HepG2 (cell line): ENCODE measurements at regions not wholly inside any gene's neighbourhood (a gene's known extent, or its start where the extent isn't known, plus 50 kb on each side); places are given as distances from the start of the nearest gene placed in this dataset.

Source experiments
- ATAD3A ChIP-seq: sonication (generic); formaldehyde crosslinking; IDR thresholded peaks from 2 replicates; pipeline ENCODE4 v1.4.0; 2020; ENCODE audit warnings: missing genetic modification reagents
- CC2D1A ChIP-seq: sonication (generic); formaldehyde crosslinking; IDR thresholded peaks from 2 replicates; pipeline ENCODE4 v1.8.1; 2023; ENCODE audit warnings: mild to moderate bottlenecking, missing genetic modification reagents
- DR1 ChIP-seq: sonication (generic); formaldehyde crosslinking; IDR thresholded peaks from 2 replicates; pipeline ENCODE4 v1.8.0; 2021; ENCODE audit warnings: mild to moderate bottlenecking, missing genetic modification reagents, inconsistent platforms
- ESRRA ChIP-seq: sonication (generic); formaldehyde crosslinking; IDR thresholded peaks from 2 replicates; pipeline ENCODE4 v1.5.1; 2020; ENCODE audit warnings: mild to moderate bottlenecking, low read depth, missing genetic modification reagents
- KMT2A ChIP-seq: sonication (generic); formaldehyde crosslinking; IDR thresholded peaks from 2 replicates; pipeline ENCODE4 v1.4.0; 2020; ENCODE audit warnings: missing genetic modification reagents
- MBD4 ChIP-seq: IDR thresholded peaks from 2 replicates; pipeline ENCODE4 v1.6.1; 2012; ENCODE audit warnings: low read length, inconsistent platforms, borderline replicate concordance
- POLR2G ChIP-seq: fragments of 200-400 bp; formaldehyde crosslinking; IDR thresholded peaks from 2 replicates; pipeline ENCODE4 v1.6.1; 2018; ENCODE audit warnings: mild to moderate bottlenecking, low read depth, low read length, moderate library complexity
- SPEN ChIP-seq: sonication (generic); formaldehyde crosslinking; IDR thresholded peaks from 2 replicates; pipeline ENCODE4 v1.5.1; 2020; ENCODE audit warnings: low read depth, mild to moderate bottlenecking, missing genetic modification reagents
- TEAD2 ChIP-seq: sonication (generic); formaldehyde crosslinking; IDR thresholded peaks from 2 replicates; pipeline ENCODE4 v1.9.0; 2021; ENCODE audit warnings: missing genetic modification reagents
- TP53 ChIP-seq: sonication (generic); formaldehyde crosslinking; conservative IDR thresholded peaks from 2 replicates; pipeline ENCODE4 v1.4.0; 2020; ENCODE audit warnings: missing genetic modification reagents
- ZNF17 ChIP-seq: sonication (generic); formaldehyde crosslinking; IDR thresholded peaks from 2 replicates; pipeline ENCODE4 v1.5.0; 2020; ENCODE audit warnings: mild to moderate bottlenecking, missing genetic modification reagents
- ZNF317 ChIP-seq: sonication (generic); formaldehyde crosslinking; IDR thresholded peaks from 2 replicates; pipeline ENCODE4 v1.5.0; 2020; ENCODE audit warnings: mild to moderate bottlenecking, missing genetic modification reagents
- ZNF724P ChIP-seq: sonication (generic); formaldehyde crosslinking; IDR thresholded peaks from 2 replicates; pipeline ENCODE4 v1.8.0; 2022; ENCODE audit warnings: missing genetic modification reagents, borderline replicate concordance
- TF ChIP-seq, protein P1 (sequence below): sonication (generic); formaldehyde crosslinking; IDR thresholded peaks from 2 replicates; pipeline ENCODE4 v1.4.0; 2020; ENCODE audit warnings: missing genetic modification reagents, mild to moderate bottlenecking, borderline replicate concordance
- TF ChIP-seq, protein P2 (sequence below): sonication (generic); formaldehyde crosslinking; conservative IDR thresholded peaks from 2 replicates; pipeline ENCODE4 v1.4.0; 2020; ENCODE audit warnings: missing genetic modification reagents
- TF ChIP-seq, protein P3 (sequence below): sonication (generic); formaldehyde crosslinking; IDR thresholded peaks from 2 replicates; pipeline ENCODE4 v1.5.1; 2020; ENCODE audit warnings: missing genetic modification reagents, mild to moderate bottlenecking, borderline replicate concordance
- TF ChIP-seq, protein P4 (sequence below): sonication (generic); formaldehyde crosslinking; IDR thresholded peaks from 2 replicates; pipeline ENCODE4 v1.8.1; 2023; ENCODE audit warnings: mild to moderate bottlenecking, inconsistent platforms, moderate library complexity, missing genetic modification reagents, borderline replicate concordance
- TF ChIP-seq, protein P5 (sequence below): sonication (generic); formaldehyde crosslinking; IDR thresholded peaks from 2 replicates; pipeline ENCODE4 v1.8.0; 2022; ENCODE audit warnings: mild to moderate bottlenecking, missing genetic modification reagents
- TF ChIP-seq, protein P6 (sequence below): sonication (generic); formaldehyde crosslinking; IDR thresholded peaks from 2 replicates; pipeline ENCODE4 v1.4.0; 2020; ENCODE audit warnings: missing genetic modification reagents

DNA sequence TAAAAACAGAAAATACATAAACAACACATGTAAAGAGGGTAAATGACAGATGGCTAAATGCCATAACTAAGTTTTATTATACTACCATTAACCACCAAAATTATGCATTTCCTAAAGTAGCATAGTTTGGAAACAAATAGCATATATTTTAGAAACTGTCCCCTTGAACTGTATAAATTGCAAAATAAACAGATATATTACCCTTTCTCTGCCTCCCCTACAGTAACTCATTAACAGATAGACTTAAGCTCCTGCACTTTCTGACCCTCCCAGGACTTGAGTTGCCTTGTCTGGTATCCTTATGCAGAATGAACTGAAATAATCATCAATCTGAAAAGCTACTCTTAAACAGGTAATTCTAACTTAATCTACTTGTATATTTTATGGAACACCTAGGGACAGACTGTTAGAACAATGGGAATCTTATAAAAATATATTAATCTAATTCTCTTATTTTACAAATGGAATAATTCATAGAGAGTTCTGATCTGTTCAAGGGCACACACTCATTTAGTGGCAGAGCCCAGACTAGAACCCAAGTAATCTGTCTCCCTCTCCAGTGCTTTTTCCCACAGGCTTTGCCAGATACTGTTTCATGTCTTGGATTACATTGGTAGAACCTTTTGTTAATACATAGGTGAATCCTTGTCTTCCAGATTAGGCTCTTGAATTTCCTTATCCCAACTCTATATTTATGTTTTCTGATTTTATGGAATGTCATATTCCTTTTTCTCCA lies 50.6 kb upstream of the LOC128125822 start (continued):
- no peak for TF ChIP-seq CC2D1A (CRISPR knock-in tag)
- TF ChIP-seq MBD4, result 0 out of 2 replicates have a peak, but pooled peaks have one; percentile 15
- TF ChIP-seq, protein P1, sequence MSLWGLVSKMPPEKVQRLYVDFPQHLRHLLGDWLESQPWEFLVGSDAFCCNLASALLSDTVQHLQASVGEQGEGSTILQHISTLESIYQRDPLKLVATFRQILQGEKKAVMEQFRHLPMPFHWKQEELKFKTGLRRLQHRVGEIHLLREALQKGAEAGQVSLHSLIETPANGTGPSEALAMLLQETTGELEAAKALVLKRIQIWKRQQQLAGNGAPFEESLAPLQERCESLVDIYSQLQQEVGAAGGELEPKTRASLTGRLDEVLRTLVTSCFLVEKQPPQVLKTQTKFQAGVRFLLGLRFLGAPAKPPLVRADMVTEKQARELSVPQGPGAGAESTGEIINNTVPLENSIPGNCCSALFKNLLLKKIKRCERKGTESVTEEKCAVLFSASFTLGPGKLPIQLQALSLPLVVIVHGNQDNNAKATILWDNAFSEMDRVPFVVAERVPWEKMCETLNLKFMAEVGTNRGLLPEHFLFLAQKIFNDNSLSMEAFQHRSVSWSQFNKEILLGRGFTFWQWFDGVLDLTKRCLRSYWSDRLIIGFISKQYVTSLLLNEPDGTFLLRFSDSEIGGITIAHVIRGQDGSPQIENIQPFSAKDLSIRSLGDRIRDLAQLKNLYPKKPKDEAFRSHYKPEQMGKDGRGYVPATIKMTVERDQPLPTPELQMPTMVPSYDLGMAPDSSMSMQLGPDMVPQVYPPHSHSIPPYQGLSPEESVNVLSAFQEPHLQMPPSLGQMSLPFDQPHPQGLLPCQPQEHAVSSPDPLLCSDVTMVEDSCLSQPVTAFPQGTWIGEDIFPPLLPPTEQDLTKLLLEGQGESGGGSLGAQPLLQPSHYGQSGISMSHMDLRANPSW (CRISPR knock-in tag), result no peak; the same call in 1 of the 2 replicates
- TF ChIP-seq, protein P2, sequence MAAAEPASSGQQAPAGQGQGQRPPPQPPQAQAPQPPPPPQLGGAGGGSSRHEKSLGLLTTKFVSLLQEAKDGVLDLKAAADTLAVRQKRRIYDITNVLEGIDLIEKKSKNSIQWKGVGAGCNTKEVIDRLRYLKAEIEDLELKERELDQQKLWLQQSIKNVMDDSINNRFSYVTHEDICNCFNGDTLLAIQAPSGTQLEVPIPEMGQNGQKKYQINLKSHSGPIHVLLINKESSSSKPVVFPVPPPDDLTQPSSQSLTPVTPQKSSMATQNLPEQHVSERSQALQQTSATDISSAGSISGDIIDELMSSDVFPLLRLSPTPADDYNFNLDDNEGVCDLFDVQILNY (CRISPR knock-in tag), result no peak
- no peak for TF ChIP-seq ZNF724P
- TF ChIP-seq ESRRA, result no peak
- no peak for TF ChIP-seq SPEN (CRISPR knock-in tag)
- TF ChIP-seq KMT2A (CRISPR knock-in tag), result no peak
- TF ChIP-seq, protein P3, sequence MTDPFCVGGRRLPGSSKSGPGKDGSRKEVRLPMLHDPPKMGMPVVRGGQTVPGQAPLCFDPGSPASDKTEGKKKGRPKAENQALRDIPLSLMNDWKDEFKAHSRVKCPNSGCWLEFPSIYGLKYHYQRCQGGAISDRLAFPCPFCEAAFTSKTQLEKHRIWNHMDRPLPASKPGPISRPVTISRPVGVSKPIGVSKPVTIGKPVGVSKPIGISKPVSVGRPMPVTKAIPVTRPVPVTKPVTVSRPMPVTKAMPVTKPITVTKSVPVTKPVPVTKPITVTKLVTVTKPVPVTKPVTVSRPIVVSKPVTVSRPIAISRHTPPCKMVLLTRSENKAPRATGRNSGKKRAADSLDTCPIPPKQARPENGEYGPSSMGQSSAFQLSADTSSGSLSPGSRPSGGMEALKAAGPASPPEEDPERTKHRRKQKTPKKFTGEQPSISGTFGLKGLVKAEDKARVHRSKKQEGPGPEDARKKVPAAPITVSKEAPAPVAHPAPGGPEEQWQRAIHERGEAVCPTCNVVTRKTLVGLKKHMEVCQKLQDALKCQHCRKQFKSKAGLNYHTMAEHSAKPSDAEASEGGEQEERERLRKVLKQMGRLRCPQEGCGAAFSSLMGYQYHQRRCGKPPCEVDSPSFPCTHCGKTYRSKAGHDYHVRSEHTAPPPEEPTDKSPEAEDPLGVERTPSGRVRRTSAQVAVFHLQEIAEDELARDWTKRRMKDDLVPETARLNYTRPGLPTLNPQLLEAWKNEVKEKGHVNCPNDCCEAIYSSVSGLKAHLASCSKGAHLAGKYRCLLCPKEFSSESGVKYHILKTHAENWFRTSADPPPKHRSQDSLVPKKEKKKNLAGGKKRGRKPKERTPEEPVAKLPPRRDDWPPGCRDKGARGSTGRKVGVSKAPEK (CRISPR knock-in tag), result no peak
- TF ChIP-seq TEAD2 (CRISPR knock-in tag), result no peak
- TF ChIP-seq ZNF17 (CRISPR knock-in tag), result no peak
- TF ChIP-seq ATAD3A (CRISPR knock-in tag), result no peak
- TF ChIP-seq, protein P4, sequence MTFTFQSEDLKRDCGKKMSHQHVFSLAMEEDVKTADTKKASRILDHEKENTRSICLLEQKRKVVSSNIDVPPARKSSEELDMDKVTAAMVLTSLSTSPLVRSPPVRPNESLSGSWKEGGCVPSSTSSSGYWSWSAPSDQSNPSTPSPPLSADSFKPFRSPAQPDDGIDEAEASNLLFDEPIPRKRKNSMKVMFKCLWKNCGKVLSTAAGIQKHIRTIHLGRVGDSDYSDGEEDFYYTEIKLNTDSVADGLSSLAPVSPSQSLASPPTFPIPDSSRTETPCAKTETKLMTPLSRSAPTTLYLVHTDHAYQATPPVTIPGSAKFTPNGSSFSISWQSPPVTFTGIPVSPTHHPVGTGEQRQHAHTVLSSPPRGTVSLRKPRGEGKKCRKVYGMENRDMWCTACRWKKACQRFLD (CRISPR knock-in tag), result no peak
- TF ChIP-seq, protein P5, sequence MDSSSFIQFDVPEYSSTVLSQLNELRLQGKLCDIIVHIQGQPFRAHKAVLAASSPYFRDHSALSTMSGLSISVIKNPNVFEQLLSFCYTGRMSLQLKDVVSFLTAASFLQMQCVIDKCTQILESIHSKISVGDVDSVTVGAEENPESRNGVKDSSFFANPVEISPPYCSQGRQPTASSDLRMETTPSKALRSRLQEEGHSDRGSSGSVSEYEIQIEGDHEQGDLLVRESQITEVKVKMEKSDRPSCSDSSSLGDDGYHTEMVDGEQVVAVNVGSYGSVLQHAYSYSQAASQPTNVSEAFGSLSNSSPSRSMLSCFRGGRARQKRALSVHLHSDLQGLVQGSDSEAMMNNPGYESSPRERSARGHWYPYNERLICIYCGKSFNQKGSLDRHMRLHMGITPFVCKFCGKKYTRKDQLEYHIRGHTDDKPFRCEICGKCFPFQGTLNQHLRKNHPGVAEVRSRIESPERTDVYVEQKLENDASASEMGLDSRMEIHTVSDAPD (CRISPR knock-in tag), result no peak
- TF ChIP-seq TP53 (CRISPR knock-in tag), result no peak
- TF ChIP-seq, protein P6, sequence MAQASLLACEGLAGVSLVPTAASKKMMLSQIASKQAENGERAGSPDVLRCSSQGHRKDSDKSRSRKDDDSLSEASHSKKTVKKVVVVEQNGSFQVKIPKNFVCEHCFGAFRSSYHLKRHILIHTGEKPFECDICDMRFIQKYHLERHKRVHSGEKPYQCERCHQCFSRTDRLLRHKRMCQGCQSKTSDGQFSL (CRISPR knock-in tag), result no peak
- no peak for TF ChIP-seq ZNF317 (CRISPR knock-in tag)
- TF ChIP-seq POLR2G, result peak; percentile 66; the same call in 1 of the 2 replicates
- no peak for TF ChIP-seq DR1 (CRISPR knock-in tag)
